Liver (tissue), 8 donors: ENCODE measurements at regions not wholly inside any gene's neighbourhood (a gene's known extent, or its start where the extent isn't known, plus 50 kb on each side); places are given as distances from the start of the nearest gene placed in this dataset.

ENCODE experiments used
- DNase-seq: peaks from one replicate; pipeline ENCODE4 v3.0.0-alpha.2; 2017; ENCODE audit warnings: low spot score
- H3K27ac ChIP-seq, 2 donors: one replicate each; pipeline ENCODE4 v1.7.0; 2013; ENCODE audit warnings: inconsistent platforms in 2 of 2, low read length in 2 of 2, control low read depth in 1 of 2, low read depth in 1 of 2, mild to moderate bottlenecking in 1 of 2
- H3K27me3 ChIP-seq, 4 donors: one replicate each; pipeline versions ENCODE4 v1.6.1 to v1.7.0; 2013; ENCODE audit warnings: low read length in 3 of 4, inconsistent platforms in 1 of 4, mild to moderate bottlenecking in 1 of 4, moderate library complexity in 1 of 4; ENCODE audit not compliant: control insufficient read depth in 4 of 4, insufficient read depth in 4 of 4
- H3K36me3 ChIP-seq, 4 donors: one replicate each; pipeline versions ENCODE4 v1.6.1 to v1.7.0; 2013; ENCODE audit warnings: low read length in 3 of 4, mild to moderate bottlenecking in 3 of 4, low read depth in 1 of 4, moderate library complexity in 1 of 4; ENCODE audit not compliant: control insufficient read depth in 4 of 4, insufficient read depth in 3 of 4
- H3K4me1 ChIP-seq, 4 donors: one replicate each; pipeline versions ENCODE4 v1.6.1 to v1.7.0; 2013; ENCODE audit warnings: low read length in 3 of 4, mild to moderate bottlenecking in 3 of 4, moderate library complexity in 1 of 4; ENCODE audit not compliant: control insufficient read depth in 4 of 4, insufficient read depth in 4 of 4
- H3K4me3 ChIP-seq, 3 donors: one replicate each; pipeline versions ENCODE4 v1.6.1 to v1.7.0; 2013; ENCODE audit warnings: low read length in 3 of 3, control low read depth in 1 of 3, low read depth in 1 of 3, mild to moderate bottlenecking in 1 of 3
- H3K9ac ChIP-seq, 2 donors: one replicate each; pipeline ENCODE4 v1.7.0; 2013; ENCODE audit warnings: low read length in 2 of 2, mild to moderate bottlenecking in 2 of 2, moderate library complexity in 2 of 2, control low read depth in 1 of 2, low read depth in 1 of 2
- H3K9me3 ChIP-seq, 4 donors: one replicate each; pipeline versions ENCODE4 v1.6.1 to v1.7.0; 2013; ENCODE audit warnings: low read length in 3 of 4; ENCODE audit not compliant: control insufficient read depth in 4 of 4
- EGR1 ChIP-seq, 2 donors: IDR thresholded peaks; 2 replicates each; pipeline ENCODE4 v1.6.1; 2016 to 2018; ENCODE audit warnings: antibody characterized with exemption in 2 of 2, low read depth in 2 of 2
- FOXA1 ChIP-seq: IDR thresholded peaks from 2 replicates; pipeline ENCODE4 v1.6.1; 2016; ENCODE audit warnings: antibody characterized with exemption
- FOXA2 ChIP-seq: IDR thresholded peaks from 2 replicates; pipeline ENCODE4 v1.6.1; 2016; ENCODE audit warnings: antibody characterized with exemption
- GABPA ChIP-seq, 2 donors: IDR thresholded peaks in 1 of 2; conservative IDR thresholded peaks in 1 of 2; 2 replicates each; pipeline ENCODE4 v1.6.1; 2016; ENCODE audit warnings: antibody characterized with exemption in 2 of 2, mild to moderate bottlenecking in 1 of 2, moderate library complexity in 1 of 2
- HNF4A ChIP-seq, 2 donors: conservative IDR thresholded peaks; 2 replicates each; pipeline ENCODE4 v1.6.1; 2016; ENCODE audit warnings: antibody characterized with exemption in 2 of 2, mild to moderate bottlenecking in 2 of 2
- HNF4G ChIP-seq: IDR thresholded peaks from 2 replicates; pipeline ENCODE4 v1.6.1; 2016; ENCODE audit warnings: antibody characterized with exemption
- JUND ChIP-seq, 2 donors: IDR thresholded peaks; 2 replicates each; pipeline ENCODE4 v1.6.1; 2016; ENCODE audit warnings: antibody characterized with exemption in 2 of 2
- NR2F2 ChIP-seq: IDR thresholded peaks from 2 replicates; pipeline ENCODE4 v1.6.1; 2016; ENCODE audit warnings: antibody characterized with exemption
- RAD21 ChIP-seq, 2 donors: IDR thresholded peaks; 2 replicates each; pipeline ENCODE4 v1.6.1; 2016; ENCODE audit warnings: antibody characterized with exemption in 2 of 2, mild to moderate bottlenecking in 2 of 2
- RXRA ChIP-seq, 2 donors: IDR thresholded peaks; 2 replicates each; pipeline ENCODE4 v1.6.1; 2017 to 2018; ENCODE audit warnings: antibody characterized with exemption in 2 of 2, mild to moderate bottlenecking in 1 of 2
- SP1 ChIP-seq: IDR thresholded peaks from 2 replicates; pipeline ENCODE4 v1.6.1; 2018; ENCODE audit warnings: antibody characterized with exemption, mild to moderate bottlenecking
- TAF1 ChIP-seq: conservative IDR thresholded peaks from 2 replicates; pipeline ENCODE4 v1.6.1; 2016; ENCODE audit warnings: antibody characterized with exemption, mild to moderate bottlenecking
- YY1 ChIP-seq: IDR thresholded peaks from 2 replicates; pipeline ENCODE4 v1.6.1; 2016; ENCODE audit warnings: antibody characterized with exemption, mild to moderate bottlenecking
- WGBS: extraction: QIAGEN DNeasy Blood & Tissue Kit; methylation state at CpG from one replicate; pipeline ENCODE4 v1.1.7; 2013; 5-methylcytosine and 5-hydroxymethylcytosine counted together
- TF ChIP-seq, protein P1 (sequence below): IDR thresholded peaks from 2 replicates; pipeline ENCODE4 v1.6.1; 2016; ENCODE audit warnings: antibody characterized with exemption
- TF ChIP-seq, protein P2 (sequence below): IDR thresholded peaks from 2 replicates; pipeline ENCODE4 v1.6.1; 2016; ENCODE audit warnings: antibody characterized with exemption, mild to moderate bottlenecking
- TF ChIP-seq, protein P3 (sequence below): IDR thresholded peaks from 2 replicates; pipeline ENCODE4 v1.6.1; 2016; ENCODE audit warnings: antibody characterized with exemption
- TF ChIP-seq, protein P4 (sequence below): IDR thresholded peaks from 2 replicates; pipeline ENCODE4 v1.6.1; 2016; ENCODE audit warnings: antibody characterized with exemption
- TF ChIP-seq, protein P5 (sequence below): fragments of 150-350 bp; IDR thresholded peaks from 2 replicates; pipeline ENCODE4 v1.5.1; 2017; ENCODE audit warnings: improper control_type of control experiment, low read depth, low read length; ENCODE audit not compliant: missing input control
- donor health status: healthy.
- donor health status: healthy.
- donor health status: healthy.
- donor health status: healthy.
- donor health status: healthy.

DNA sequence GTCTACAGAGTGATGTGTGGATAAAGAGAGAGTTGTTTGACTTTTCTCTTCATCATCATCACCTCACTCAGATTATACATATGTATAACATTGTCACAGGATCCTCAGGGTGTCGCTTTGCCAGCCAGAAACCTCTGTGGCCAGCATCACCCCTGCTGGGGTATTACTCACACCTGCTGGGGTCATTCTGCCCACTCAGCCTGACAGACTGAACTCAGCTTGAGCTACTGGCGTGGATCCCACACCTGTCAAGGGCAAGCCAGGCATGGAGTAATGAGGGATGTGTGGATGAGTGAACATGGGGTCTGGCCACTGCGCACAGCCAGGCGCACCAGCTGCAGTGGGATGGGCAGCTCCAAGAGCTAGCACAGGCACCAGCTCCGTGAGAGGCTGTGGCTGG lies 870.6 kb downstream of the CBLN2 start:
- TF ChIP-seq EGR1 (IDR thresholded peaks at IDR 0.05; ENCODE audit: low read depth in 2 of 2) (no peak), FOXA1 (no peak), HNF4G (no peak), SP1 (no peak), RAD21 (IDR thresholded peaks at IDR 0.05) (no peak), FOXA2 (no peak), JUND (IDR thresholded peaks at IDR 0.05) (no peak), YY1 (no peak), TAF1 (no peak)
- TF ChIP-seq, protein P1, sequence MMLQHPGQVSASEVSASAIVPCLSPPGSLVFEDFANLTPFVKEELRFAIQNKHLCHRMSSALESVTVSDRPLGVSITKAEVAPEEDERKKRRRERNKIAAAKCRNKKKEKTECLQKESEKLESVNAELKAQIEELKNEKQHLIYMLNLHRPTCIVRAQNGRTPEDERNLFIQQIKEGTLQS = no peak
- TF ChIP-seq, protein P2, sequence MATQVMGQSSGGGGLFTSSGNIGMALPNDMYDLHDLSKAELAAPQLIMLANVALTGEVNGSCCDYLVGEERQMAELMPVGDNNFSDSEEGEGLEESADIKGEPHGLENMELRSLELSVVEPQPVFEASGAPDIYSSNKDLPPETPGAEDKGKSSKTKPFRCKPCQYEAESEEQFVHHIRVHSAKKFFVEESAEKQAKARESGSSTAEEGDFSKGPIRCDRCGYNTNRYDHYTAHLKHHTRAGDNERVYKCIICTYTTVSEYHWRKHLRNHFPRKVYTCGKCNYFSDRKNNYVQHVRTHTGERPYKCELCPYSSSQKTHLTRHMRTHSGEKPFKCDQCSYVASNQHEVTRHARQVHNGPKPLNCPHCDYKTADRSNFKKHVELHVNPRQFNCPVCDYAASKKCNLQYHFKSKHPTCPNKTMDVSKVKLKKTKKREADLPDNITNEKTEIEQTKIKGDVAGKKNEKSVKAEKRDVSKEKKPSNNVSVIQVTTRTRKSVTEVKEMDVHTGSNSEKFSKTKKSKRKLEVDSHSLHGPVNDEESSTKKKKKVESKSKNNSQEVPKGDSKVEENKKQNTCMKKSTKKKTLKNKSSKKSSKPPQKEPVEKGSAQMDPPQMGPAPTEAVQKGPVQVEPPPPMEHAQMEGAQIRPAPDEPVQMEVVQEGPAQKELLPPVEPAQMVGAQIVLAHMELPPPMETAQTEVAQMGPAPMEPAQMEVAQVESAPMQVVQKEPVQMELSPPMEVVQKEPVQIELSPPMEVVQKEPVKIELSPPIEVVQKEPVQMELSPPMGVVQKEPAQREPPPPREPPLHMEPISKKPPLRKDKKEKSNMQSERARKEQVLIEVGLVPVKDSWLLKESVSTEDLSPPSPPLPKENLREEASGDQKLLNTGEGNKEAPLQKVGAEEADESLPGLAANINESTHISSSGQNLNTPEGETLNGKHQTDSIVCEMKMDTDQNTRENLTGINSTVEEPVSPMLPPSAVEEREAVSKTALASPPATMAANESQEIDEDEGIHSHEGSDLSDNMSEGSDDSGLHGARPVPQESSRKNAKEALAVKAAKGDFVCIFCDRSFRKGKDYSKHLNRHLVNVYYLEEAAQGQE = no peak
- TF ChIP-seq, protein P3, sequence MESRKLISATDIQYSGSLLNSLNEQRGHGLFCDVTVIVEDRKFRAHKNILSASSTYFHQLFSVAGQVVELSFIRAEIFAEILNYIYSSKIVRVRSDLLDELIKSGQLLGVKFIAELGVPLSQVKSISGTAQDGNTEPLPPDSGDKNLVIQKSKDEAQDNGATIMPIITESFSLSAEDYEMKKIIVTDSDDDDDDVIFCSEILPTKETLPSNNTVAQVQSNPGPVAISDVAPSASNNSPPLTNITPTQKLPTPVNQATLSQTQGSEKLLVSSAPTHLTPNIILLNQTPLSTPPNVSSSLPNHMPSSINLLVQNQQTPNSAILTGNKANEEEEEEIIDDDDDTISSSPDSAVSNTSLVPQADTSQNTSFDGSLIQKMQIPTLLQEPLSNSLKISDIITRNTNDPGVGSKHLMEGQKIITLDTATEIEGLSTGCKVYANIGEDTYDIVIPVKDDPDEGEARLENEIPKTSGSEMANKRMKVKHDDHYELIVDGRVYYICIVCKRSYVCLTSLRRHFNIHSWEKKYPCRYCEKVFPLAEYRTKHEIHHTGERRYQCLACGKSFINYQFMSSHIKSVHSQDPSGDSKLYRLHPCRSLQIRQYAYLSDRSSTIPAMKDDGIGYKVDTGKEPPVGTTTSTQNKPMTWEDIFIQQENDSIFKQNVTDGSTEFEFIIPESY = no peak
- H3K27ac ChIP-seq = no peak overlapping the region
- no peaks in the 10 kb centered on the region for H3K36me3 ChIP-seq
- no peak overlapping the region for H3K9ac ChIP-seq
- no peak overlapping the region for H3K4me3 ChIP-seq
- DNase-seq = no peak
- no peaks in the 10 kb centered on the region for H3K9me3 ChIP-seq
- 85% methylated on average over 5 of the region's 5 CpGs for WGBS
- no peaks in the 10 kb centered on the region for H3K27me3 ChIP-seq
- no peaks in the 10 kb centered on the region for H3K4me1 ChIP-seq

DNA sequence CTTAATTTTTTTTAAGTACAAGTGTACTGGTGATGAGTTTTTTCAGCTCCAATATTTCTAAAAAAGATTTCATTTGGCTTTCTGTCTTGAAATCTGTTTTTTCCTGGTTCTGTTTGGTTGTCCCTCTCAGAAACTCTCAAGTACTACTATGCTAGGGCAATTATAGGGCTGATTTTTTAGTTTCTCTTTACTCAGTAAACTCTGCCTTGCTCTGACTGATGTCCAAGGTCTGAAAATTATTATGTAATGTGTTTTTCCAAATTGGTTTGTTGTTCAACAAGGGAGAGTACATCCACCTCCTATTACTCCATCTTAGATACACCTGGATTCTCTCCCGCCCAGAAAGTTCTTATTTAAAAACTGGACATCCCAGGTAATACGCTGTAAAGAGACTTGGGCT lies 877.7 kb downstream of the CBLN2 start:
- DNase-seq = no peak
- Histone ChIP-seq H3K27me3 (no peaks in the 10 kb centered on the region), H3K9me3 (no peaks in the 10 kb centered on the region), H3K9ac (peak overlapping the region in 1 of 2 donors; percentile 47), H3K4me1 (peaks cover 0 to 5% (median 0%) of the 10 kb centered on the region in 4 donors), H3K4me3 (no peak overlapping the region), H3K36me3 (no peaks in the 10 kb centered on the region), H3K27ac (peak overlapping the region in 1 of 2 donors; percentile 46)
- 55% methylated on average over 2 of the region's 2 CpGs for WGBS
- TF ChIP-seq, protein P4, sequence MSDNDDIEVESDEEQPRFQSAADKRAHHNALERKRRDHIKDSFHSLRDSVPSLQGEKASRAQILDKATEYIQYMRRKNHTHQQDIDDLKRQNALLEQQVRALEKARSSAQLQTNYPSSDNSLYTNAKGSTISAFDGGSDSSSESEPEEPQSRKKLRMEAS = no peak
- peak; percentile 66 to 74 for TF ChIP-seq HNF4A (conservative IDR thresholded peaks at IDR 0.05)
- TF ChIP-seq, protein P2 = no peak
- no peak for TF ChIP-seq NR2F2
- no peak for TF ChIP-seq FOXA1
- no peak for TF ChIP-seq JUND (IDR thresholded peaks at IDR 0.05)
- peak in 1 of 2 donors; percentile 29 for TF ChIP-seq RXRA (IDR thresholded peaks at IDR 0.05)
- TF ChIP-seq GABPA (IDR thresholded peaks at IDR 0.05 in 1 of 2, conservative IDR thresholded peaks at IDR 0.05 in 1 of 2) = no peak
- TF ChIP-seq HNF4G = no peak
- no peak for TF ChIP-seq TAF1
- TF ChIP-seq, protein P3 = no peak
- peak; percentile 45 for TF ChIP-seq YY1
- no peak for TF ChIP-seq FOXA2
- TF ChIP-seq, protein P1 = no peak
- TF ChIP-seq, protein P5, sequence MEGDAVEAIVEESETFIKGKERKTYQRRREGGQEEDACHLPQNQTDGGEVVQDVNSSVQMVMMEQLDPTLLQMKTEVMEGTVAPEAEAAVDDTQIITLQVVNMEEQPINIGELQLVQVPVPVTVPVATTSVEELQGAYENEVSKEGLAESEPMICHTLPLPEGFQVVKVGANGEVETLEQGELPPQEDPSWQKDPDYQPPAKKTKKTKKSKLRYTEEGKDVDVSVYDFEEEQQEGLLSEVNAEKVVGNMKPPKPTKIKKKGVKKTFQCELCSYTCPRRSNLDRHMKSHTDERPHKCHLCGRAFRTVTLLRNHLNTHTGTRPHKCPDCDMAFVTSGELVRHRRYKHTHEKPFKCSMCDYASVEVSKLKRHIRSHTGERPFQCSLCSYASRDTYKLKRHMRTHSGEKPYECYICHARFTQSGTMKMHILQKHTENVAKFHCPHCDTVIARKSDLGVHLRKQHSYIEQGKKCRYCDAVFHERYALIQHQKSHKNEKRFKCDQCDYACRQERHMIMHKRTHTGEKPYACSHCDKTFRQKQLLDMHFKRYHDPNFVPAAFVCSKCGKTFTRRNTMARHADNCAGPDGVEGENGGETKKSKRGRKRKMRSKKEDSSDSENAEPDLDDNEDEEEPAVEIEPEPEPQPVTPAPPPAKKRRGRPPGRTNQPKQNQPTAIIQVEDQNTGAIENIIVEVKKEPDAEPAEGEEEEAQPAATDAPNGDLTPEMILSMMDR = no peak
- TF ChIP-seq SP1 = peak; percentile 47
- TF ChIP-seq RAD21 (IDR thresholded peaks at IDR 0.05) = no peak
- TF ChIP-seq EGR1 (IDR thresholded peaks at IDR 0.05; ENCODE audit: low read depth in 2 of 2) = no peak
